ENCODE measurements at regions not wholly inside any gene's neighbourhood (a gene's known extent, or its start where the extent isn't known, plus 50 kb on each side); places are given as distances from the start of the nearest gene placed in this dataset.

GRCh38 chr2:128491692-128492244, 173.1 kb upstream of the HS6ST1 start (continued):
- TF ChIP-seq NFRKB (IDR thresholded peaks at IDR 0.05; ENCODE audit: low read depth), result no peak
- TF ChIP-seq, protein P1, sequence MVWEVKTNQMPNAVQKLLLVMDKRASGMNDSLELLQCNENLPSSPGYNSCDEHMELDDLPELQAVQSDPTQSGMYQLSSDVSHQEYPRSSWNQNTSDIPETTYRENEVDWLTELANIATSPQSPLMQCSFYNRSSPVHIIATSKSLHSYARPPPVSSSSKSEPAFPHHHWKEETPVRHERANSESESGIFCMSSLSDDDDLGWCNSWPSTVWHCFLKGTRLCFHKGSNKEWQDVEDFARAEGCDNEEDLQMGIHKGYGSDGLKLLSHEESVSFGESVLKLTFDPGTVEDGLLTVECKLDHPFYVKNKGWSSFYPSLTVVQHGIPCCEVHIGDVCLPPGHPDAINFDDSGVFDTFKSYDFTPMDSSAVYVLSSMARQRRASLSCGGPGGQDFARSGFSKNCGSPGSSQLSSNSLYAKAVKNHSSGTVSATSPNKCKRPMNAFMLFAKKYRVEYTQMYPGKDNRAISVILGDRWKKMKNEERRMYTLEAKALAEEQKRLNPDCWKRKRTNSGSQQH (CRISPR knock-in tag; IDR thresholded peaks at IDR 0.05), result no peak
- no peak for TF ChIP-seq RFX5 (IDR thresholded peaks at IDR 0.05; ENCODE audit: low read depth, low read length)
- TF ChIP-seq SMAD2 (IDR thresholded peaks at IDR 0.05; ENCODE audit: low read depth, low read length), result no peak
- no peak for TF ChIP-seq IFI16 (CRISPR knock-in tag; IDR thresholded peaks at IDR 0.05)
- no peak for TF ChIP-seq GTF2A2 (tag; IDR thresholded peaks at IDR 0.05)
- TF ChIP-seq E2F6 (IDR thresholded peaks at IDR 0.05; ENCODE audit: borderline replicate concordance in 1 of 2, extremely low read depth in 1 of 2, insufficient read depth in 1 of 2, insufficient read length in 1 of 2, low read depth in 1 of 2, low read length in 1 of 2, poor library complexity in 1 of 2, severe bottlenecking in 1 of 2), result no peak
- no peak for TF ChIP-seq BCL6 (CRISPR knock-in tag; IDR thresholded peaks at IDR 0.05)
- no peak for TF ChIP-seq MCM3 (IDR thresholded peaks at IDR 0.05)
- no peak for TF ChIP-seq GTF2E2 (tag; IDR thresholded peaks at IDR 0.05)
- TF ChIP-seq KDM2B (CRISPR knock-in tag; IDR thresholded peaks at IDR 0.05), result no peak
- TF ChIP-seq ZNF518B (CRISPR knock-in tag; IDR thresholded peaks at IDR 0.05), result no peak
- no peak for TF ChIP-seq ZNF431 (CRISPR knock-in tag; IDR thresholded peaks at IDR 0.05)
- TF ChIP-seq, protein P2, sequence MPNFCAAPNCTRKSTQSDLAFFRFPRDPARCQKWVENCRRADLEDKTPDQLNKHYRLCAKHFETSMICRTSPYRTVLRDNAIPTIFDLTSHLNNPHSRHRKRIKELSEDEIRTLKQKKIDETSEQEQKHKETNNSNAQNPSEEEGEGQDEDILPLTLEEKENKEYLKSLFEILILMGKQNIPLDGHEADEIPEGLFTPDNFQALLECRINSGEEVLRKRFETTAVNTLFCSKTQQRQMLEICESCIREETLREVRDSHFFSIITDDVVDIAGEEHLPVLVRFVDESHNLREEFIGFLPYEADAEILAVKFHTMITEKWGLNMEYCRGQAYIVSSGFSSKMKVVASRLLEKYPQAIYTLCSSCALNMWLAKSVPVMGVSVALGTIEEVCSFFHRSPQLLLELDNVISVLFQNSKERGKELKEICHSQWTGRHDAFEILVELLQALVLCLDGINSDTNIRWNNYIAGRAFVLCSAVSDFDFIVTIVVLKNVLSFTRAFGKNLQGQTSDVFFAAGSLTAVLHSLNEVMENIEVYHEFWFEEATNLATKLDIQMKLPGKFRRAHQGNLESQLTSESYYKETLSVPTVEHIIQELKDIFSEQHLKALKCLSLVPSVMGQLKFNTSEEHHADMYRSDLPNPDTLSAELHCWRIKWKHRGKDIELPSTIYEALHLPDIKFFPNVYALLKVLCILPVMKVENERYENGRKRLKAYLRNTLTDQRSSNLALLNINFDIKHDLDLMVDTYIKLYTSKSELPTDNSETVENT (CRISPR knock-in tag; IDR thresholded peaks at IDR 0.05), result no peak
- TF ChIP-seq JUN (IDR thresholded peaks at IDR 0.05; ENCODE audit: borderline replicate concordance, low read depth, low read length), result no peak
- TF ChIP-seq JUN (CRISPR knock-in tag; IDR thresholded peaks at IDR 0.05; ENCODE audit: borderline replicate concordance), result no peak
